Uterus (tissue), 3 donors: ENCODE measurements at regions not wholly inside any gene's neighbourhood (a gene's known extent, or its start where the extent isn't known, plus 50 kb on each side); places are given as distances from the start of the nearest gene placed in this dataset.

Source experiments
- DNase-seq, 2 donors: peaks; one replicate each; pipeline ENCODE4 v3.0.0-alpha.2; 2019 to 2020
- H3K27ac ChIP-seq, 2 donors: fragments of 200-600 bp; sonication (generic); 1 replicate in 1 of 2; 2 replicates in 1 of 2; pipeline ENCODE4 v1.5.1; 2016 to 2018
- H3K27me3 ChIP-seq, 2 donors: fragments of 200-600 bp; sonication (generic); one replicate each; pipeline ENCODE4 v1.5.1; 2018 to 2019; ENCODE audit warnings: control low read depth in 1 of 2
- H3K36me3 ChIP-seq, 2 donors: fragments of 200-600 bp; sonication (generic); one replicate each; pipeline ENCODE4 v1.5.1; 2019; ENCODE audit warnings: control low read depth in 1 of 2
- H3K4me1 ChIP-seq, 2 donors: fragments of 200-600 bp; sonication (generic); one replicate each; pipeline ENCODE4 v1.5.1; 2018 to 2019; ENCODE audit warnings: control low read depth in 1 of 2
- H3K4me3 ChIP-seq, 2 donors: fragments of 200-600 bp; sonication (generic); 1 replicate in 1 of 2; 2 replicates in 1 of 2; pipeline ENCODE4 v1.5.1; 2018 to 2019; ENCODE audit warnings: mild to moderate bottlenecking in 1 of 2
- H3K9me3 ChIP-seq, 2 donors: fragments of 200-600 bp; sonication (generic); one replicate each; pipeline ENCODE4 v1.5.1; 2019; ENCODE audit warnings: control low read depth in 1 of 2
- CTCF ChIP-seq, 4 experiments: fragments of 200-600 bp in 2 of 4; fragments of 450-650 bp in 2 of 4; sonication (generic) in 2 of 4; IDR thresholded peaks; one replicate each; pipeline ENCODE4 v1.5.1; 2016 to 2019; ENCODE audit warnings: antibody characterized with exemption in 4 of 4, mild to moderate bottlenecking in 2 of 4, moderate library complexity in 1 of 4
- POLR2A ChIP-seq, 2 donors: fragments of 450-650 bp; IDR thresholded peaks; one replicate each; pipeline ENCODE4 v1.6.1; 2016; ENCODE audit warnings: antibody characterized with exemption in 2 of 2, mild to moderate bottlenecking in 1 of 2, moderate library complexity in 1 of 2
- intact Hi-C: fragments of 100-400 bp; cut with DNase I; formaldehyde crosslinking; loops from one replicate; pipeline ENCODE4 v1.15.1; 2023; ENCODE audit warnings: low total_unique reads
- donor health status: DM: yes; HTN: yes; CAD: no.

GRCh38 chr2:84314250-84314649 lies 144.8 kb downstream of the SUCLG1 start:
- Histone ChIP-seq H3K27me3 (no peaks in the 10 kb centered on the region), H3K36me3 (no peaks in the 10 kb centered on the region), H3K27ac (no peak overlapping the region), H3K4me3 (no peak overlapping the region), H3K4me1 (no peaks in the 10 kb centered on the region), H3K9me3 (no peaks in the 10 kb centered on the region)
- no peak for TF ChIP-seq POLR2A (IDR thresholded peaks at IDR 0.05)
- no peak for TF ChIP-seq CTCF (IDR thresholded peaks at IDR 0.05)
- DNase-seq: no peak
- intact Hi-C loops: no loop called here

- DNase-seq: no peak
- TF ChIP-seq POLR2A (IDR thresholded peaks at IDR 0.05) (no peak), CTCF (IDR thresholded peaks at IDR 0.05) (no peak)
- intact Hi-C loops: no loop called here
- H3K27me3 ChIP-seq: no peaks in the 10 kb centered on the region
- H3K4me3 ChIP-seq: no peak overlapping the region
- no peak overlapping the region for H3K27ac ChIP-seq
- no peaks in the 10 kb centered on the region for H3K9me3 ChIP-seq
- no peaks in the 10 kb centered on the region for H3K36me3 ChIP-seq
- no peaks in the 10 kb centered on the region for H3K4me1 ChIP-seq
Observed at GRCh38 chr2:84309281-84309680, 149.8 kb downstream of the SUCLG1 start.

GRCh38 chr2:84306361-84306760 lies 152.7 kb downstream of the SUCLG1 start:
- Histone ChIP-seq H3K27ac (no peak overlapping the region), H3K36me3 (no peaks in the 10 kb centered on the region), H3K9me3 (no peaks in the 10 kb centered on the region), H3K27me3 (no peaks in the 10 kb centered on the region), H3K4me3 (no peak overlapping the region), H3K4me1 (no peaks in the 10 kb centered on the region)
- TF ChIP-seq POLR2A (IDR thresholded peaks at IDR 0.05) (no peak), CTCF (IDR thresholded peaks at IDR 0.05) (no peak)
- intact Hi-C loops: no loop called here
- DNase-seq: no peak

GRCh38 chr2:84302513-84303412 lies 156.3 kb downstream of the SUCLG1 start:
- Histone ChIP-seq H3K4me3 (no peak overlapping the region), H3K9me3 (no peaks in the 10 kb centered on the region), H3K4me1 (no peaks in the 10 kb centered on the region), H3K36me3 (no peaks in the 10 kb centered on the region), H3K27me3 (no peaks in the 10 kb centered on the region), H3K27ac (no peak overlapping the region)
- no peak for DNase-seq
- intact Hi-C loops: no loop called here
- TF ChIP-seq POLR2A (IDR thresholded peaks at IDR 0.05) (no peak), CTCF (IDR thresholded peaks at IDR 0.05) (peak in 2 of 4 experiments; percentile 14 to 20)

GRCh38 chr2:84301717-84302116 lies 157.4 kb downstream of the SUCLG1 start:
- intact Hi-C loops: no loop called here
- no peak for TF ChIP-seq POLR2A (IDR thresholded peaks at IDR 0.05)
- no peak for TF ChIP-seq CTCF (IDR thresholded peaks at IDR 0.05)
- DNase-seq: no peak

More at GRCh38 chr2:84301717-84302116, 157.4 kb downstream of the SUCLG1 start:
- Histone ChIP-seq H3K27me3 (no peaks in the 10 kb centered on the region), H3K4me3 (no peak overlapping the region), H3K36me3 (no peaks in the 10 kb centered on the region), H3K4me1 (no peaks in the 10 kb centered on the region), H3K9me3 (no peaks in the 10 kb centered on the region), H3K27ac (no peak overlapping the region)
